ENCODE measurements at regions not wholly inside any gene's neighbourhood (a gene's known extent, or its start where the extent isn't known, plus 50 kb on each side); places are given as distances from the start of the nearest gene placed in this dataset.

DNA sequence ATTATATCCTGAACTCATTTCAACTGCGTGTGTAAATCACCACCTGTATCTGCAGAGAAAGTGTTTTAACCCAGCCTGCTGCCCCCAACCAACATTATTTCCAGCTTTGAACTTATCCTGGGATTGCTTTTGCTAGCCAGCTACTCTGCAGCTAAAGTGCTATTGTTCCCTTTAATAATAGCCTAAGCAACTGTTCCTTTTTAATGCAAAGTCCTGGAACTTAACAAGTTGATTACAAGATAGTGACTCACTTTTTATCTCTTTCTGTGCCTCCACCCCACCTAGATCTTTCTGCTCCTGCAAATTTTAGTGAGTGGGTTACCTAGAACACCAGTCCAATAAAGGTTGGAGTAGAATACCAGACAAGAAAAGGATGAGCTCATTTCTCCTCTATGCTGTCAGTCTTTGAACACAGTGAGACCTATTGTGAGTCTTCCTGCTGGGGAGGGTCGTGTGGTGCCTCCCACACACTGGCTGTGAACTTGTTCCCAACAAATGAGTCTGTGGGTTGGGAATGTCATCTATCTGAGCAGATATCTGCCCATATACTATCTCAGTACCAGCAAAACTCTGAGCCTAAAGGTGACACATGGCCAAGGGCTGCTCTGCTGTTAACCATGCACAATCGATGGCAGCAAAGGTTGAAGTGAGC lies 137.7 kb downstream of the FAM204A start:
- TF ChIP-seq CTCF (IDR thresholded peaks at IDR 0.05) (no peak), EP300 (IDR thresholded peaks at IDR 0.05) (no peak), POLR2A (IDR thresholded peaks at IDR 0.05) (no peak), POLR2AphosphoS5 (IDR thresholded peaks at IDR 0.05) (no peak)

Measured in stomach (tissue), 4 donors.